Islet of Langerhans (tissue), 1 donor: ENCODE measurements at regions not wholly inside any gene's neighbourhood (a gene's known extent, or its start where the extent isn't known, plus 50 kb on each side); places are given as distances from the start of the nearest gene placed in this dataset.

Experiments
- FAIRE-seq: peaks from one replicate; lab custom pipeline; 2011; peaks lifted over from hg19 to GRCh38; lab: Jason Lieb, UNC

- FAIRE-seq: no peak
Measured at GRCh38 chr7:11294965-11295364, 321.3 kb downstream of the PHF14 start.

DNA sequence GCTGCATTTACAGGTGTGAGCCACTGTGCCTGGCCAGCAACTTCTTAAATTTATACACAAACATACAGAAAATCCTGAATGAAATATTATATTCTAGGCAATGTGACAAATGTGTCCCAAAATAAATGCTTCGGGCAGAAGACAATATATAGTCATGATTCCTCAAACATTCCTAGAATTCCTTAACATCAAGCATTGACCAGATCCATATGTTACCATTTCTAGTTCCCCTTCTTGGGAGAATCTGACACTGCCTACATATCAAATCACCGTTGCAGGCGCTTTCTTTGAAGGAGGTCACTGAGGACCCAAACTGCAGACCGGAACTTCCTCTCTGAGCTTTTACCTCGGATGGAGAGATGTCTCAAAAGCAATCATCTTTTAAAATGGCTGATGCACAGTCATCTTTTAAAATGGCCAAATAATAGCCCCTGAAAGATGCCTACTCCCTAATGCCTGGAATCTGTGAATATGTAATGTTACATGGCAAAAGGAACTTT is 323.5 kb downstream of the PHF14 start:
- FAIRE-seq: no peak

DNA sequence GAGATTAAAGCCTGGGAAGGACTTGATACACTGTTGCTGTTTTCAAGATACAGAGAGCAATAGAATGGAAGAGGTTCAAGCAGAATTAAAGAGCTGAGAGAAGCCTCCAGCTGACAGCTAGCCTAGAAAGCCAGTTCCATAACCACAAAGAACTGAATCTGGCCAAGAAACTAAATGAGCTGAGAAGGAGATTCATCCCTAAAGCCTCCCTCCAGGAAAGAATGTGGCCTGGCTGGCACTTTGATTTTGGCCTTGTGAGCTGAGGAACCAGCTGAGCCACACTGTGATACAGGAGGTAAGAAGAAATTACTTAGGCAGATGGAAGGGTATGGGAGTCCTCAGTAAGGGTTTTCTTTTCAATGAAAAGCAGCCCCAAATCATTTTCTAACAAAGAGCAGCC is 324.1 kb downstream of the PHF14 start:
- FAIRE-seq: no peak

GRCh38 chr7:11298220-11298619 is 324.5 kb downstream of the PHF14 start:
- FAIRE-seq: no peak

GRCh38 chr7:11300241-11300640 is 326.6 kb downstream of the PHF14 start:
- no peak for FAIRE-seq

DNA sequence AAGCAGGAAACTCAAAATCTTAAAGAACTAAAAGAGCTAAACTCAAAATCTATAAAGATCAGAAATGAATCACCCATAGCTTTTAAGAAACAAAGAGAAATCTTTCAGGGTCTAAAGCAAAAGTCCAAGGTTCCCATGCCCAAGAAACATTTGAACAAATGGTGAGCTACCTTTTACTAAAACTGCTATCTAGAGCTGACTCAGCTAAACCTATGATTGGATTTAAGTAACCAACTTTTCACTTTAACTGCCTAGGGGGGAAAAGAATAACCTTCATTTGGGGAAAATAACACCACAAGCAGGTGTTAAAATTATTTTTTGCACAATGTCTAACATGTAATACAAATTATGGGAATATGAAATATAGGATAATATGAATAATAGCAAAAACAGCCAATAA is 328.4 kb downstream of the PHF14 start:
- FAIRE-seq: no peak

DNA sequence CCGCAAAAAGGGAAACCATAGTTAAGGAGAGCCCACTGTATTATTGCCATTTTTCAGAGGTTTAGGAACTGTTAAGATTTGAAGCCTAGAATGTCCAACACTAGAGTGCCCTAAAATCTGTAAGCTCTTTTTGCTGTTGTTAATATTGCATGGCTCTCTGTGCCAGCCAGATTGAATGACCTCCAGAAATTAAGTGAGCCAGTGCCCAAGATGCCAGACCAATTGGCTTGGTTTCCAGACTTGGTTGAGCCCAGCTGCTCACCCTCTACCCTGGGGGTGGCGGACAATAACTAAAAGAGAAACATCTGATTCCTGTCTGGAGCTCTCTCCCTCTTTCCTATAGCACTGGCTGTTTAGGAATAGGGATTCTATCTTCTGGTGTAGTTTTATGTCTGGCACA is 340.1 kb downstream of the PHF14 start:
- FAIRE-seq: no peak

GRCh38 chr7:11315666-11316258 is 342.1 kb downstream of the PHF14 start:
- FAIRE-seq: no peak

- no peak for FAIRE-seq
Measured at GRCh38 chr7:11317766-11318165, 344.1 kb downstream of the PHF14 start.

- no peak for FAIRE-seq
Measured at GRCh38 chr7:11319491-11320274, 346.0 kb downstream of the PHF14 start.
